Breast epithelium (tissue), 3 donors: ENCODE measurements at regions not wholly inside any gene's neighbourhood (a gene's known extent, or its start where the extent isn't known, plus 50 kb on each side); places are given as distances from the start of the nearest gene placed in this dataset.
"Not testable (repeated sequence)": the region's sequence is repeated elsewhere in the genome, so short reads cannot be mapped to it uniquely, and the experiment has no call there.

Experiments
- POLR2A ChIP-seq: fragments of 450-650 bp; IDR thresholded peaks from one replicate; pipeline ENCODE4 v1.6.1; 2016; ENCODE audit warnings: antibody characterized with exemption, mild to moderate bottlenecking, moderate library complexity
- POLR2AphosphoS5 ChIP-seq, 3 donors: sonication (generic); formaldehyde crosslinking; IDR thresholded peaks; one replicate each; pipeline ENCODE4 v1.6.1; 2017; ENCODE audit warnings: antibody characterized with exemption in 3 of 3
- TF ChIP-seq, protein P1 (sequence below), 3 donors: fragments of 450-650 bp; IDR thresholded peaks; one replicate each; pipeline ENCODE4 v1.5.1; 2016 to 2017; ENCODE audit warnings: antibody characterized with exemption in 3 of 3, mild to moderate bottlenecking in 3 of 3, moderate library complexity in 3 of 3

DNA sequence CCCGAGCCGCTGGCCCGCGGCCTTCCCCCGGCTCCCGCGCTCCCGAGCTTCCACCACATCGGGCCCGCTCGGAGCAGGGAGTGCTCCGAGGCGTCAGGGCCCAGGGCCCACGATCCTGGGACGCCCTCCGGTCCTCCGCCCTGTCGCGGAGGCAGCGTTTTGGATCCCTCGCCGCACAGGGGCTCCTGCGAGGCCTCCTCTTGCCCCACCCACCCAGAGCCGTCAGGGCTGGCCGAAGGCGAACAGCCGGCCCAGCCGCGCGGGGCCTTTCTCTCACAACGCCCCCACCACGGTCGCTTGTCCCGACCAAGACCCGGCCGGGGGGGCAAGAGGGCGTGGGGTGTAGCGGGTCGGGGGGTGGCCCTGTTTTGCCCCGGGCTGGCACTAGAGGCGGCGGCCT is 102.4 kb upstream of the RHOU start:
- TF ChIP-seq POLR2A; POLR2AphosphoS5 (IDR thresholded peaks at IDR 0.05): not testable (repeated sequence)
- TF ChIP-seq, protein P1, sequence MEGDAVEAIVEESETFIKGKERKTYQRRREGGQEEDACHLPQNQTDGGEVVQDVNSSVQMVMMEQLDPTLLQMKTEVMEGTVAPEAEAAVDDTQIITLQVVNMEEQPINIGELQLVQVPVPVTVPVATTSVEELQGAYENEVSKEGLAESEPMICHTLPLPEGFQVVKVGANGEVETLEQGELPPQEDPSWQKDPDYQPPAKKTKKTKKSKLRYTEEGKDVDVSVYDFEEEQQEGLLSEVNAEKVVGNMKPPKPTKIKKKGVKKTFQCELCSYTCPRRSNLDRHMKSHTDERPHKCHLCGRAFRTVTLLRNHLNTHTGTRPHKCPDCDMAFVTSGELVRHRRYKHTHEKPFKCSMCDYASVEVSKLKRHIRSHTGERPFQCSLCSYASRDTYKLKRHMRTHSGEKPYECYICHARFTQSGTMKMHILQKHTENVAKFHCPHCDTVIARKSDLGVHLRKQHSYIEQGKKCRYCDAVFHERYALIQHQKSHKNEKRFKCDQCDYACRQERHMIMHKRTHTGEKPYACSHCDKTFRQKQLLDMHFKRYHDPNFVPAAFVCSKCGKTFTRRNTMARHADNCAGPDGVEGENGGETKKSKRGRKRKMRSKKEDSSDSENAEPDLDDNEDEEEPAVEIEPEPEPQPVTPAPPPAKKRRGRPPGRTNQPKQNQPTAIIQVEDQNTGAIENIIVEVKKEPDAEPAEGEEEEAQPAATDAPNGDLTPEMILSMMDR (IDR thresholded peaks at IDR 0.05) = not testable (repeated sequence)
